Neuronal stem cell (in vitro differentiated cells): ENCODE measurements at regions not wholly inside any gene's neighbourhood (a gene's known extent, or its start where the extent isn't known, plus 50 kb on each side); places are given as distances from the start of the nearest gene placed in this dataset.

Experiments
- DNase-seq: peaks from one replicate; pipeline ENCODE4 v3.0.0-alpha.2; 2013; ENCODE audit warnings: low spot score
- H2AFZ ChIP-seq: one replicate; pipeline ENCODE4 v1.6.1; 2013; ENCODE audit warnings: mild to moderate bottlenecking, low read length, inconsistent platforms
- H2AK5ac ChIP-seq: 2 replicates; pipeline ENCODE4 v1.6.1; 2013; ENCODE audit warnings: low read depth, mild to moderate bottlenecking, inconsistent platforms, low read length, moderate library complexity, mixed read lengths
- H2BK120ac ChIP-seq: 2 replicates; pipeline ENCODE4 v1.6.1; 2013; ENCODE audit warnings: low read depth, mild to moderate bottlenecking, inconsistent platforms, low read length, moderate library complexity, mixed read lengths
- H2BK12ac ChIP-seq: one replicate; pipeline ENCODE4 v1.6.1; 2013; ENCODE audit warnings: low read length, inconsistent platforms
- H2BK15ac ChIP-seq: 2 replicates; pipeline ENCODE4 v1.6.1; 2013; ENCODE audit warnings: mild to moderate bottlenecking, low read length, inconsistent platforms, mixed read lengths
- H2BK5ac ChIP-seq: one replicate; pipeline ENCODE4 v1.6.1; 2013; ENCODE audit warnings: inconsistent platforms, mild to moderate bottlenecking, low read length, moderate library complexity
- H3K14ac ChIP-seq: one replicate; pipeline ENCODE4 v1.6.1; 2013; ENCODE audit warnings: low read length, inconsistent platforms
- H3K18ac ChIP-seq: 2 replicates; pipeline ENCODE4 v1.6.1; 2013; ENCODE audit warnings: low read length, inconsistent platforms
- H3K23ac ChIP-seq: 2 replicates; pipeline ENCODE4 v1.6.1; 2013; ENCODE audit warnings: low read depth, mild to moderate bottlenecking, mixed read lengths, low read length, inconsistent platforms; ENCODE audit not compliant: poor library complexity
- H3K27ac ChIP-seq: replicated peaks from 3 replicates; pipeline ENCODE4 v1.5.1; 2013; ENCODE audit warnings: low read length, inconsistent platforms
- H3K27me3 ChIP-seq, 3 experiments: 2 replicates each; pipeline ENCODE4 v1.6.1; 2013; ENCODE audit warnings: low read length in 3 of 3, mild to moderate bottlenecking in 2 of 3, inconsistent platforms in 1 of 3, low read depth in 1 of 3, mixed read lengths in 1 of 3, moderate library complexity in 1 of 3; ENCODE audit not compliant: control insufficient read depth in 3 of 3, insufficient read depth in 3 of 3
- H3K36me3 ChIP-seq, 2 donors: replicated peaks in 1 of 2; 2 replicates each; pipeline ENCODE4 v1.6.1; 2013; ENCODE audit warnings: low read length in 2 of 2; ENCODE audit not compliant: control insufficient read depth in 2 of 2, insufficient read depth in 2 of 2
- H3K4ac ChIP-seq: 2 replicates; pipeline ENCODE4 v1.6.1; 2013; ENCODE audit warnings: inconsistent platforms, mild to moderate bottlenecking, low read length, moderate library complexity
- H3K4me1 ChIP-seq, 2 donors: 1 replicate in 1 of 2; 2 replicates in 1 of 2; pipeline ENCODE4 v1.6.1; 2013; ENCODE audit warnings: low read length in 2 of 2, low read depth in 1 of 2; ENCODE audit not compliant: control insufficient read depth in 2 of 2, insufficient read depth in 1 of 2
- H3K4me2 ChIP-seq: one replicate; pipeline ENCODE4 v1.6.1; 2013; ENCODE audit warnings: mild to moderate bottlenecking, low read length, inconsistent platforms; ENCODE audit not compliant: insufficient read depth, poor library complexity, severe bottlenecking
- H3K4me3 ChIP-seq, 2 donors: 2 replicates each; pipeline ENCODE4 v1.5.1; 2013; ENCODE audit warnings: low read length in 2 of 2, mild to moderate bottlenecking in 2 of 2, inconsistent platforms in 1 of 2, moderate library complexity in 1 of 2
- H3K79me1 ChIP-seq: one replicate; pipeline ENCODE4 v1.6.1; 2013; ENCODE audit warnings: low read depth, mild to moderate bottlenecking, inconsistent platforms, low read length, moderate library complexity
- H3K9ac ChIP-seq: one replicate; pipeline ENCODE4 v1.6.1; 2013; ENCODE audit warnings: mild to moderate bottlenecking, low read depth, low read length, inconsistent platforms; ENCODE audit not compliant: poor library complexity
- H3K9me3 ChIP-seq, 2 donors: replicated peaks in 1 of 2; 2 replicates each; pipeline versions ENCODE3 to v1.6.1; 2013; ENCODE audit warnings: low read length in 2 of 2, mild to moderate bottlenecking in 2 of 2, inconsistent platforms in 1 of 2, low read depth in 1 of 2, mixed read lengths in 1 of 2, moderate library complexity in 1 of 2; ENCODE audit not compliant: control insufficient read depth in 2 of 2, insufficient read depth in 1 of 2
- H4K8ac ChIP-seq: one replicate; pipeline ENCODE4 v1.6.1; 2013; ENCODE audit warnings: low read depth, mild to moderate bottlenecking, inconsistent platforms, low read length, moderate library complexity
- H4K91ac ChIP-seq: one replicate; pipeline ENCODE4 v1.6.1; 2013; ENCODE audit warnings: low read length, low read depth, mild to moderate bottlenecking, inconsistent platforms; ENCODE audit not compliant: poor library complexity
- WGBS, 2 donors: extraction: QIAGEN DNeasy Blood & Tissue Kit; methylation state at CpG; one replicate each; pipeline ENCODE4 v1.1.7; 2013; ENCODE audit warnings: missing lambda C conversion rate in 2 of 2, mixed read lengths in 1 of 2; ENCODE audit not compliant: insufficient read length in 2 of 2, insufficient replicate concordance in 1 of 2; ENCODE audit errors: extremely low coverage in 2 of 2; 5-methylcytosine and 5-hydroxymethylcytosine counted together

DNA sequence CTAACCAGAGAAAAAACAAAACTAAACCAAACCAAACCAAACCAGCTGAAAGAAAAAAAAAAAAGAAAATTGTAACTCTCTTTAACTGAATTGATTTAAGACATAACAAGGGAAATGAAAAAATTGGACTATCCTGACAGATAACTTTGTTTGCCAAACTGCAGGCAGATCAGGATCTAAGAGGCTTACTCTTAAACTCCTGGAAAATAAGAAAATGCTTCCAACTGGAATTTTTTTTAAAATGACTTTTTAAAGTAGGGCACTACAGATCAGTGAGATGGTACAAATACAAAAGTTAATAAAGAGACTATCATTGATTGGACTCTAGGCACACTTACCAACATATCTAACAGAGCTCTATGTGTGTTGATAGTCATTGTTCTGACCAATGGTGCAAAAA, 125.5 kb upstream of the KCNJ16 start:
- DNase-seq: no peak
- Histone ChIP-seq H3K18ac (no peak overlapping the region), H3K27me3 (no peaks in the 10 kb centered on the region), H2AFZ (no peak overlapping the region), H3K4ac (no peak overlapping the region), H2BK12ac (no peak overlapping the region), H3K14ac (no peak overlapping the region), H3K36me3 (no peaks in the 10 kb centered on the region), H3K9me3 (no peaks in the 10 kb centered on the region), H3K4me3 (no peak overlapping the region), H3K27ac (no peak overlapping the region), H2AK5ac (no peak overlapping the region), H4K91ac (no peak overlapping the region), H3K79me1 (no peaks in the 10 kb centered on the region), H3K9ac (no peak overlapping the region), H2BK5ac (no peak overlapping the region), H3K4me1 (no peaks in the 10 kb centered on the region), H4K8ac (no peak overlapping the region), H3K4me2 (no peak overlapping the region), H2BK15ac (no peak overlapping the region), H2BK120ac (no peak overlapping the region), H3K23ac (no peak overlapping the region)

DNA sequence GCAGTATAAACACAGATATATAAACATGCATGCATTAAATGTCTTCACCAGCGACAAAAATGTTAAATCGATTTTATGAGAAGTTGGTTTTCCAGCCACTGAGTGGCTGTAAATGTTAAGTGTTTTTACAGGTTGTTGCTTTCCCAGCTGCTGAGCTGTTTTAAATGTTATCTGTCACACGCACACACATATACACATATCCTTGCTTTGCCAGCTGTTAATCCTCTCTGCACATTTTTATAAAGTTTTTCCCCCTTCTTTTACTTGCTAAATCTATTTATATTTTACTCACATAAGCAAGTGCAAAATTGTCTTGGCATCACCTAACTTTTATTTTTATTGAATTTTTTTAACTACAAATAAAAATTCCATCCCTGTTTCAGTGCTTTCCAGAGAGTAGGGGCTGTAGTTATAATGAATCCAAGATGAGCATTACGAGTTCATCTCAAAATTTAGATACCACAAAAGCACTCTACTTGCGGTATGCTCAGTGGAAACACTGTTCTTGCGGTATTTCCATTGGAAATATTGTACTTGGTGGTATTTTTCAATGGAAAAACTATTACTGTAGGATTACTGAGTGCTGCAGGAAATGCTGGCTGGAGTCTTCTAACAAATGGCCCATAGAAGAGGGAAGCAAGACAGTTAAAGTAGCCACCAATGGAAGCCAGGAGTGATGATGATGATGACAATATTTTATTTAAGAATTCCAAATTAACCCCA, 124.9 kb upstream of the KCNJ16 start:
- no peak overlapping the region for H4K8ac ChIP-seq
- H3K27me3 ChIP-seq: no peaks in the 10 kb centered on the region
- no peak overlapping the region for H2AFZ ChIP-seq
- H4K91ac ChIP-seq: no peak overlapping the region
- no peaks in the 10 kb centered on the region for H3K79me1 ChIP-seq
- H3K23ac ChIP-seq: no peak overlapping the region
- H2AK5ac ChIP-seq: no peak overlapping the region
- H2BK120ac ChIP-seq: no peak overlapping the region
- no peak overlapping the region for H3K4me3 ChIP-seq
- H3K4me1 ChIP-seq: no peaks in the 10 kb centered on the region
- no peak overlapping the region for H3K14ac ChIP-seq
- H3K4me2 ChIP-seq: no peak overlapping the region
- no peak overlapping the region for H3K27ac ChIP-seq
- H3K18ac ChIP-seq: no peak overlapping the region
- H3K36me3 ChIP-seq: no peaks in the 10 kb centered on the region
- H3K4ac ChIP-seq: no peak overlapping the region
- no peaks in the 10 kb centered on the region for H3K9me3 ChIP-seq
- H2BK5ac ChIP-seq: no peak overlapping the region
- no peak overlapping the region for H2BK12ac ChIP-seq
- DNase-seq: no peak
- H2BK15ac ChIP-seq: no peak overlapping the region
- WGBS, 2 donors: no CpG with 5 or more reads among the region's 6 CpGs
- no peak overlapping the region for H3K9ac ChIP-seq

DNA sequence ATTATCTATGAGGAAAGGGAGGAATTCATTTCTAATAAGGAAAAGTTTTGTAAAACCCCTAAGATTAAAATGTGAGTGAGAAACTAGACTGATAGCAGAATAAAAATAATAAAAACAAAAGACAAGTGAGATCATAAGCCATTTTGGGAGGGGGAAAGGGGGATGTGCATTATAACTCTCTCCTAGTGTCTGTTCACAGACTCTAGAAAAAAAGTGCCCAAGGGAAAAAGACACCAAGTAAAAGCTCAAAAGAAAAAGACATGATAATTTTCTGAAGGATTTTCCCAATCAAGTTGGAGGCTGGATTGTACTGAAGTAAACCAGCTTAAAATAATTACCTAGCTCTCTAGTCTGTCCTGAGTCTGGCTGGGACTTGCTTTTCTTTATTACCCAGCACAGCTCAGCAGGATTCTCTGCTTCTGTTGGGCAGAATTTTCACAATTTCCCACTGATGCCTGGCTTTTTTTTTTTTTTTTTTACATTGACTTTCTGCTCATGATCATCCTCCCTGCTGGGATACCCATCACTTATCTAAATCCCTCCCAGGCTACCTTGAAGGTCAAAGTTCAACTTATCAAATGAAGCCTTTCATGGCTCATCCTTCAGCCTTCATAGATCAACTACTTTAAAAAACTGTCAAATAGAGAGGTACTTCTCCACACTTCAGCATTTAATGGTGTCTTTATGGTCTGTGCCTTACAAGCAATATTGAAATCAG, 124.2 kb upstream of the KCNJ16 start:
- H3K36me3 ChIP-seq: no peaks in the 10 kb centered on the region
- H4K8ac ChIP-seq: no peak overlapping the region
- no peak overlapping the region for H3K23ac ChIP-seq
- no peak overlapping the region for H3K4ac ChIP-seq
- H2BK120ac ChIP-seq: no peak overlapping the region
- H2BK15ac ChIP-seq: no peak overlapping the region
- no peak overlapping the region for H2BK12ac ChIP-seq
- H3K4me2 ChIP-seq: no peak overlapping the region
- no peak overlapping the region for H2BK5ac ChIP-seq
- H3K4me3 ChIP-seq: no peak overlapping the region
- H4K91ac ChIP-seq: no peak overlapping the region
- no peaks in the 10 kb centered on the region for H3K4me1 ChIP-seq
- H3K27me3 ChIP-seq: no peaks in the 10 kb centered on the region
- no peak overlapping the region for H3K14ac ChIP-seq
- no peak overlapping the region for H3K18ac ChIP-seq
- H3K9ac ChIP-seq: no peak overlapping the region
- H2AK5ac ChIP-seq: no peak overlapping the region
- no peaks in the 10 kb centered on the region for H3K79me1 ChIP-seq
- no peak for DNase-seq
- H2AFZ ChIP-seq: no peak overlapping the region
- no peaks in the 10 kb centered on the region for H3K9me3 ChIP-seq
- H3K27ac ChIP-seq: no peak overlapping the region

DNA sequence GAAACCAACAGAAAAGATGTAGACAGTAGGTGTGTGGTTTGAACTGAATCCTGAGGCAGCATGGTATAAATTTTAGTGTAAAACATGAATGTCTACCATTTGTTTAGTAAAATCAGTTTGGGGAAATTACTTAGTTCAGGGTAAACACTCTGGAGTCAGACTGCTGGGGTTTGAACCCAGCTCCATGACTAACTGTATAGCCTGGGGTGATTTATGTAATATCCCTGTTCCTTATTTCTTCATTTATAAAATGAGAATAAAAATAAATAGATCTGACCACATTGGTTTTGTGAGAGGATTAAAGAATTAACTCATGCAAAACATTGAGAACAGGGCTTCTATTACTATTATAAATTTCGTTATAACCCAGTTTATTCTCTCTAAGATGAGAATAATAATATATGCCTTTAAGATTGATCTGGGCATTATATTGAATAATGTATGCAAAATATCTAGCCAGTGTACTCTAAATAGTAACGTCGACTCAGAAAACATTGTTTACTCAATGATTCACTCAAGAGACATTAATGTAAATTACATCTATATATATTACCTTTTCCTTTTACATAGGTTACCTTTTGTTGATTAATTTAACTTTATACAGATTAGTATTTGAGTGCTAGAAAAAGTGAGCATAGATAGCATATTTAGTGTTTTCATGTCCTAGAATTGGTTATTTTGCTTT, 120.6 kb upstream of the KCNJ16 start:
- DNase-seq: no peak
- no peaks in the 10 kb centered on the region for H3K4me1 ChIP-seq
- no peak overlapping the region for H2BK5ac ChIP-seq
- no peak overlapping the region for H3K23ac ChIP-seq
- H4K8ac ChIP-seq: no peak overlapping the region
- H3K27me3 ChIP-seq: no peaks in the 10 kb centered on the region
- no CpG with 5 or more reads among the region's 3 CpGs for WGBS, 2 donors
- no peak overlapping the region for H2AFZ ChIP-seq
- no peak overlapping the region for H2BK120ac ChIP-seq
- H3K36me3 ChIP-seq: no peaks in the 10 kb centered on the region
- no peak overlapping the region for H2BK15ac ChIP-seq
- no peak overlapping the region for H2AK5ac ChIP-seq
- H3K4me2 ChIP-seq: no peak overlapping the region
- H3K4me3 ChIP-seq: no peak overlapping the region
- H2BK12ac ChIP-seq: no peak overlapping the region
- no peak overlapping the region for H3K27ac ChIP-seq
- no peak overlapping the region for H4K91ac ChIP-seq
- no peak overlapping the region for H3K9ac ChIP-seq
- no peak overlapping the region for H3K14ac ChIP-seq
- H3K9me3 ChIP-seq: no peaks in the 10 kb centered on the region
- H3K79me1 ChIP-seq: no peaks in the 10 kb centered on the region
- no peak overlapping the region for H3K18ac ChIP-seq
- no peak overlapping the region for H3K4ac ChIP-seq
